HG02970 (cell line): ENCODE measurements at regions not wholly inside any gene's neighbourhood (a gene's known extent, or its start where the extent isn't known, plus 50 kb on each side); places are given as distances from the start of the nearest gene placed in this dataset.

Experiments used
- ATAC-seq: cut with Tn5 transposase; IDR thresholded peaks from one replicate; pipeline ENCODE4 v1.9.1; 2021; ENCODE audit warnings: mild to moderate bottlenecking, moderate library complexity, moderate number of reproducible peaks; ENCODE audit not compliant: unreplicated experiment, low FRiP score

DNA sequence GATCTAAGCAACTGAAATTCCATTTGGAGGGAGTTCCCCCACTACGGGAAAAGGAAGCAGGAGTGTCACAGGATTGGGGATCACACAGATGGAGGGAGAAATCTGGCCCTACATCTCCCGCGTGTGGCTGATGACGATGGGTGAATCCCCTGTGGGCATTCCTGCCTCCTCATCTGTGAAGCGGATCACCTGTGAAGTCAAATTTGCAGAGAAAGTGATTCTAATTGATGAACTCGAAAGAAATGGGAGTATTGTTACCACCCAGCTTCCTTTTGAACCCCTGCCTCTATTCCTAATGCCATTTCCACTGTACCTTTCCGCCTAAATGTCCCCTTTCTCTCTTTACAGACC, 92.0 kb downstream of the CMPK2 start:
- no peak for ATAC-seq

DNA sequence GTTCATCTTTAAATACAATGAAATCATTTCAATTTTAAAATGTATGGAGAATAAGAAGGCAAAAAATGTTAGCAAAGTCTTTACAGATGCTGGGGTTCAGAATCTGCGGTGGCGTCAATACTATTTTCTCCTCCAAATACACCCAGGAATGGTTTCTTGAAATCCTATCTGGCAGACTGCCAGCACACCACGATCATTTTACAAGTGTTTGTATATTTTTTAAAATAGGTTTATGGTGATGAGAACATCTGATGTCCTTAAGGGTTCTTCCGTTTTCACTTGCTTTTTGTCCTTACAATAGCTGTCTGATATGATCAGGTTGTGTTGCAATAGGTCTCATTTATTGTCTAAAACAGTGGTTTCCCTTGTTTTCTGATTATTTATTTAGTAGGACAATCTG, 89.6 kb downstream of the CMPK2 start:
- no peak for ATAC-seq

DNA sequence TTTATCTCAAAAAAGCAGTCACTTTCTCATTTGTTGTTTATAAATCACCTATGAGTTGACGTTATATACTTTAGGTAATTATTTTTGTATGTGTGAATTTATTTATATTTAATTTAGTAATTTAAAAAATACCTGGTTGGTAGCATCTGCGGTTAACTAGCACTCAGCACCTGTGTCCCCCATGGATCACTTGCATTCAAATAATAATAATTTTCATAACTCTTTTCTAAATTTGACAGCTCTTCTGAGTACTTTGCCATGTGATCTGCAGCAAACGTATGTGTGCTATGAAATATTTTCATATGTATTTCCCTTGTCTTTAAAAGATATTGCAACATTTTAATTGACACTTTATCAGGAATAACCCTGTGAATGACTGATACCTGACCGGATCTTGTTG, 88.1 kb downstream of the CMPK2 start:
- ATAC-seq: no peak

DNA sequence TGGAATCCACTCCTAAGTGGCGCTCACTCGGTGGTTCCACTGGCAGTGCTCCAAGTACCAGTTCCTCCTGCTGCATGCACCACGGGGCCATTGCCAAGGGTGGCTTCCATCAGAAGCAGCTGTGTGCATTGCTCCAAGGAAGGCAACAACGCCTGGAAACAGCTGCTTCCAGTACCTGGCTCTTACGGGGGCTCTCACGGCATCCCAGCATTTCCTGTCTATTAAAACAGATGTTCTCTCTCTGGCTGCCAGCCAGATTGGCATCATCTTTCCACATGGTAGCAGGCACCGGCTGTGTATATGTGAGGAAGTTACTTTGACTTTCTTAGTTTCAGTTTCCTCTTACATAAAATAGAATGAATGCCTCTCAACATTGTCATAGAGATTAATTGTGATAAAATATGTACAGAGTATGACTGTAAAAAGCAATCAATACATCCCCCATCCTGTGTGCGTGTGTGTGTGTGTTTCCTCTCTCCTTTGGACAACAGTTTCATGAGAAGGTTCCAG, 84.9 kb downstream of the CMPK2 start:
- no peak for ATAC-seq

DNA sequence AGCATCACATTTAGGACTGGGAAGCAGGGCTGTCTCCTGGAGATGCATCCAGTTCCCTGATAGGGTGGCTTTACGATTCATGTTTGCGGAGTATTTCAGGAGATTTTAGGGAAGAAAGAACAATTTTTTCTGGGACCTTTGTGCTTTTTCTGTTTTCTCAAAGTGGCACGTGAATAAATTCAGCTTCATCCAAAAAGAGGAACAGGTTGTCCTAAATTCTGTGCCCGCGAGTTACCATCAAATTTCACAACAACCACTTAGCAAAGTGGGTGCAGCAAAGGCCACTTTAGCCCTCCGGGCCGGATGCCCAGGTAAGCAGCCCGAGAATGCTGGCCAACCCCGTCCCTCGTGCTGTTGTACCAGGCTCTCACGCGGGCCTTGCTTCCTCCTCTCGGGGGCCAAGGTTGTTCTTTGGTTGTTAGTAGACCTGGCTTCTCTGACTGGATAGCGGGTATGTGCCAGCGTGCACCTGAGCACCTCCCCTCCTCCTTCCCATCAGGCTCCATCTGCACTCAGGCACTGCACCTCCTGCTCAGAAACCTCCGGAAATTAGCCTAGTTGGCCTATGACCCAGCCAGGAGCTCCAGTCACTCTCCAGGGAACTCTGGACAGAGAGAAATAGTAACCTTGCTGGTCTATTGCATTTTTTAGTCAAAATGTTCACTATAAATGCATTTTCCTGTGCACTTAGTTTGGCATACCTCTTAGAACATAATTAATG, 83.0 kb downstream of the CMPK2 start:
- ATAC-seq: no peak

DNA sequence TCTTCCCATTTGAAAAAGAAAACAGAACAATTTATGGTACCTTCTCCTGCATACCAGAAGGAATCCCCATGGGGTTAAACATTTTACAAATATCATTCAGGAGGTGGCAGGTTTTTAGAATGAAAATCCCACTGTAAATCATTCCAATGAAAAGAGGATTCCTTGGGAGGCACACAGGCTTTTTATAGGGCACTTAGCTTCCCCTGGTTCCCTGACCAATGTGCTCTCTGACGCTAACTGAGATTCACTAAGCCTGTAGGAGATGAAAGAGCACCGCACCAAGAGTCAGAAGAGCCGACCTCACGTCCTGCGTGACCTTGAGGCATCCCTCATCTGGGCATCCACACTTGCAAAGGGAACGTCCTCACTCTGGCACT, 82.5 kb downstream of the CMPK2 start:
- no peak for ATAC-seq

DNA sequence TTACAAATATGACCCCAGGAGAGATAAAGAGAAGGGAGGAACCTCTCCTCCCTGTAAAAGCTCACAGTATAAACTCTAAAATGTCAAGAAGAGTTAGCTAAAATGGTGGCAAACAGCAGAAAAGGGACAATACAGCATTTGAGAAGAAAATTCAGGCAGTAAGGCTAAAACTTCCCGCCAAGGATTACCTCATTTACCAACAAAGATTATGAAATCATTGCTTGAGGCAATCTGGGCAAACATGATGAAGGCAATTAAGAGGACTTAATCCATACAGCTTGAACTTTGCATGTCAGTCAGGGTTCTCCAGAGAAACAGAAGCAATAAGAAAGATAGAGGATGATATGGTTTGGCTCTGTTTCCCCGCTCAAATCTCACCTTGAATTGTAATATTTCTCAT, 81.4 kb downstream of the CMPK2 start:
- no peak for ATAC-seq

DNA sequence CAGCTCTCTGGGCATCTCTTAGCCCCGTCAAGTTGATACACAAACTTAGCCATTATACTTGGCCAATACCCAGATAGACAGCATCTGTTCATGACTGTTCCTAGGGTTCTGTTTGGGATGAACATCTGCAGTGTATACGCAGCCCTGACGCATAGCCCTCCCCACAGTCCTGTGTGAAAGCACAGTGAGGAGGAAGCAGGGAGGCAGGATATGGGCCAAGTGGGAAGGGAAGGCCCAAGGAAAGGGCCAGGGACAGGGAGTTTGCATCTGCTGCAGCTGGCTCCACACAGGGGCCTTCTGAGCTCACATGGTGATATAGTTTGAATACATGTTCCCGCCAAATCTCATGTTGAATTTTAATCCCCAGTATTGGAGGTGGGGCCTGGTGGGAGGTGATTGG, 80.2 kb downstream of the CMPK2 start:
- ATAC-seq: no peak

DNA sequence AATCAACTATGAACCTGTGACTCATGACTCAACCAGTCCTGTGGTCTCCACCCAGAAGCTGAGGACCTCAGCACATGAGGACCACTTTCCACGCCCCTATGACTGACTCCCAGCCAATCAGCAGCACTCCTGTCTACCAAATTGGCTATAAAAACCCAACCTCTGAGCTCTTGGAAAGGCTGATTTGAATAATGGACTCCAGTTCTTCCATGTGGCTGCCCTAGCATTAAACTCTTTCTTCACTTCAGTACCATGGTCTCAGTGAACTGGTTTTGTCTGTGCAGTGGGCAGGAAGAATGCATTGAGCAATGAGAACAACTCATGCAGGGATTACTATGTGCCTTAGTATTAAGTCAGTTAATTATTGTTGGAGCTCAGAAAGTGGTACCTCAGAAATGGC, 78.3 kb downstream of the CMPK2 start:
- ATAC-seq: no peak

DNA sequence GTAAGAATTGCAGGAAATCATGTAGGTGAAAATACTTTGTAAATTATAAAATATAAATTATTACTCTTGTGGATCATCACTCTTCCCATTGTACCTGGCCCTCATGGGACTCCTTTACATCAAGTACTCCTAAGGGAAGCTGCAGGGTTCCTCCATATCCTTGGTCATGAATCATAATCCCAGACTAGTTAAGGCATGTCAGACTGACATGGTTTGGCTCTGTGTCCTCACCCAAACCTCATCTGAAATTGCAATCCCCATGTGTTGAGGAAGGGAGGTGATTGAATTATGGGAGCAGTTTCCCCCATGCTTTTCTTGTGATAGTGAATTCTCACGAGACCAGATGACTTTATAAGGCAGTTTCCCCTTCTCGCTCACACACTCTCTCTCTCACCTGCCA, 77.1 kb downstream of the CMPK2 start:
- ATAC-seq: no peak

DNA sequence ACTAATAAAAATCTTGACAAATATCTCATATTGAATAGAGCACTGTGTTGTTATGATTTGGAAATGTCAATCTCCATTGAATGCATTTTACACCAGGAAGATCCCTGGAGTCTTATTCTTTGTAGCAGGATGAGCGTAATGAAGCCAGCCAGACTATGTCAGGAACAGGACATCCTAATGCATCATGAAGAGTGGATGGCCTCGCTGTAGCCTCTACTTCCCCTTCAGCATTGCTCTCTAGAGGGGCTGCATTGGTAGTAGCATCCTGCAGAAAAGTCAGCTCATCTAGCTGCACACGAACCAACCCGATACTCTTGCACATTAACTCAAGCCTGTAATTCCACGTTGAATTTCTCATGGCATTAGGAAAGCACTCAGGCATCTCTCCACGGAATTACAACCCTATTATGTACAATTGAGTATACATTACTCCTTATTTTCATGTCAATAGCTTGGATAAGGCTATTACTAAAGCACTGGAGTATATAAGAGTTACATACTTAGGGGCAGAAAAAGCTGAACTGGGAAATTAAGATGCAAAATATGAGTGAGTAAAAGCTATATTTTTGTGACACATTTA, 76.1 kb downstream of the CMPK2 start:
- no peak for ATAC-seq

DNA sequence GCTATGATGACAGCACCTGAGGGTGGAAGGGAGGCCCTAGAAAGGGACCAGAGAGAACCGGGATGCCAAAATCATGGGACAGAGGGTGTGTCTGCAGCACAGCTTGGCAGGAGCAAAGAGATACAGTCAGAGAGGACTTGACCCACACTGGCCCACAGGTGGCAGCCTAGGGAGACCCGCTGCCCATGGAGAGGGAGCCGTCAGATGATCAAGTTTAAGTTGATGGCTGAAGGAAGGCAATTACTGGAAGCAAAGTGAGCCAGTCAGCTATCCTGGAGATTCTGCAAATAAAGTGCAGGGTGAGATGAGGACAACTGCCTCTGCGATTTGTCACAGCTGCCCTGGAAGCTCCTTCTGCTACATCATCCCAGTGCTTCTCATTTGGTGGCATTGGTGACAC, 74.0 kb downstream of the CMPK2 start:
- ATAC-seq: no peak

DNA sequence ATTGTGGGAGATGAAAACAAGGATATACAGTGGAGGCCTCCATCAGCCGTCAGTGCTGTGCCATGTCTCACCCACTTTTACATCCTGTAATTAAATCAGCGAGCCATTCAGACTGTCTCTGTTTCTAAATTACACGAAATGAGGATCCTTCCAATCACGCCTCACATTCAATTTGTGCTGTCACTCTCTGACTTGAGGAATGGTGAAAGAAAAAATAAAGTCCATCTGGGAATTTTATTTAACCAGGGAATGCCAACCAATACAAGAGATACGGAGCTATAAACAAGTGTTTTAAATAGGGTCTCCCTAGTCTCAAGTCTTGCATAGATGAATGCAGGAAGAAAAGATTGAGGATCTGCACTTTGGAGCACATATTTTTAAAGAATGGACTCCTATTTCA, 72.8 kb downstream of the CMPK2 start:
- no peak for ATAC-seq

DNA sequence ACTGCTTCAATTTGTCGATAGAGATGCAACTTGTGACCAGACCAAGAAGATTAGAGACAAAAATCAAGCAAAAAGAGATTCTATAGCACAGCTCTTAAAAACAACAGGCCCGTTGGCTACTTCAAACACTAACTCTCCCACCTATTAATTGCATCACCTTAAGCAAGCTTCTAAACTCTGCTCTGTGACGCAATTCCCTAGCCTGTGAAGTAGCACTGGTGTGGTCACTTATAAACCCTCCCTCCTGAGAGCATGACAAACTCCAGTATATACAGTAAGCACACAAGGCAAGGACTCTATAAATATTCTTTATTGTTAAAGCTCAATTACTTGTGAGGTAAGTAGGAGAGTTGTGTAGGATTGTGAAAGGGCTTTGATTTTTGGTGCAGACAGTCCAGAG, 72.3 kb downstream of the CMPK2 start:
- no peak for ATAC-seq

DNA sequence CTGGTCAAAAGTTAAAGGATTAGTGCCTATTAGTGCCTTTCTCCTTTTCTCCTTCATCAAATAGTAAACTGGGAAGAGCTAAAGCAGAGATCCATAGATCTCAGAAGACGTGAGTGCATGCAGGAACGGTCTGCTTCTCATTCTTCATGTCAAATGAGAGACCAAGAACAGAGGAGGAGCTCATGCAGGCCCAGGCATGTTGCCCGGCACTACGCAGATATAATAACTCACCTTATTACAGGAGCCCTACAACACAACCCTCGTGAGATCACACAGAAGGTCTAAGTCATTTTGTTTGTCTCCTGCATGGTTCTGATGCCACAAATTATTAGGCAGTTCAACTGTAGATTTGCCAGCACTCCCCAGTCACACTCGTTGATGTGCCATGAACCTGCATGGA, 71.8 kb downstream of the CMPK2 start:
- ATAC-seq: no peak

DNA sequence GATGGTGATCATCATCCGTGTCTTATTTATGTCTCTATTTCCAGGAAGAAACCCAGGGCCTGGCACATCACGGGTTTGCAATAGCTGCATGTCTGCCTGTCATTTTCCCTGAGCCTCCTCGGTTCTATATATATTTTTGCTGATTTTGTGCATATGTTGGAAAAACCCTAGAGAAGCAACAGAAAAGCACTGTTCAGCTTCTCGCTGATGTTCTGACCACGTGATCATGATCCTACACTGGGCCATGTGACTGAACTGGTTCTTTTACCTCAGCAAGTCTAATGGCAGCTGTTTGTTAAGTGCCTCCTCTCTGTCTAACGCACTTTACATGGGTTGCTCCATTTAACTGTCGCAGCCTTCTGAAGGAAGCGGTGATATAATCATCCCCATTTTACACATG, 71.3 kb downstream of the CMPK2 start:
- no peak for ATAC-seq
